ENCODE measurements at regions not wholly inside any gene's neighbourhood (a gene's known extent, or its start where the extent isn't known, plus 50 kb on each side); places are given as distances from the start of the nearest gene placed in this dataset.

DNA sequence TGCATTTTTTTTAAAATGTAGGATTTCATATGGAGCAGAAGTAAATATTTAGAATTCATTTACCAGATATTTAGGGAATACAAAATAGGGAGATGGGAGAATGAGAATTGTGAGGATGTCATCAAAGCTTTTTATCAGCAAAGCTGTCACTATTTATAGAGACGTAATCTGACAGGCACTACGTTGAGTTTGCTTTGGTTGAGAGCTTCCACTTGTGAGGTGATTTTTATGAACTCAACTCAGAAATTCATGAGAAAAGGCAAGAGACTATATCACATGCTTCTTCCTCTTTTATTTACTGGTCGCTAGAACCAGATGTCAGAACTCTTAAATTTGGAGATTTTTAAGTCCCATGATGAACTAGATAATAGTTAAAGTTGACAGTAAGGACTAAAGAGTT is 211.2 kb downstream of the GBA3 start:
- TF ChIP-seq, protein P1, sequence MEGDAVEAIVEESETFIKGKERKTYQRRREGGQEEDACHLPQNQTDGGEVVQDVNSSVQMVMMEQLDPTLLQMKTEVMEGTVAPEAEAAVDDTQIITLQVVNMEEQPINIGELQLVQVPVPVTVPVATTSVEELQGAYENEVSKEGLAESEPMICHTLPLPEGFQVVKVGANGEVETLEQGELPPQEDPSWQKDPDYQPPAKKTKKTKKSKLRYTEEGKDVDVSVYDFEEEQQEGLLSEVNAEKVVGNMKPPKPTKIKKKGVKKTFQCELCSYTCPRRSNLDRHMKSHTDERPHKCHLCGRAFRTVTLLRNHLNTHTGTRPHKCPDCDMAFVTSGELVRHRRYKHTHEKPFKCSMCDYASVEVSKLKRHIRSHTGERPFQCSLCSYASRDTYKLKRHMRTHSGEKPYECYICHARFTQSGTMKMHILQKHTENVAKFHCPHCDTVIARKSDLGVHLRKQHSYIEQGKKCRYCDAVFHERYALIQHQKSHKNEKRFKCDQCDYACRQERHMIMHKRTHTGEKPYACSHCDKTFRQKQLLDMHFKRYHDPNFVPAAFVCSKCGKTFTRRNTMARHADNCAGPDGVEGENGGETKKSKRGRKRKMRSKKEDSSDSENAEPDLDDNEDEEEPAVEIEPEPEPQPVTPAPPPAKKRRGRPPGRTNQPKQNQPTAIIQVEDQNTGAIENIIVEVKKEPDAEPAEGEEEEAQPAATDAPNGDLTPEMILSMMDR (IDR thresholded peaks at IDR 0.05), result no peak
- TF ChIP-seq POLR2A (IDR thresholded peaks at IDR 0.05), result no peak

Data from uterus (tissue), 2 donors.